HG03432 (cell line): ENCODE measurements at regions not wholly inside any gene's neighbourhood (a gene's known extent, or its start where the extent isn't known, plus 50 kb on each side); places are given as distances from the start of the nearest gene placed in this dataset.
A peak's percentile ranks its signal among the peaks of the same experiment; 100 is the strongest.
"Not testable (repeated sequence)": the region's sequence is repeated elsewhere in the genome, so short reads cannot be mapped to it uniquely, and the experiment has no call there.

Experiments
- ATAC-seq: cut with Tn5 transposase; IDR thresholded peaks from one replicate; pipeline ENCODE4 v1.9.1; 2021; ENCODE audit warnings: mild to moderate bottlenecking, moderate library complexity; ENCODE audit not compliant: unreplicated experiment

DNA sequence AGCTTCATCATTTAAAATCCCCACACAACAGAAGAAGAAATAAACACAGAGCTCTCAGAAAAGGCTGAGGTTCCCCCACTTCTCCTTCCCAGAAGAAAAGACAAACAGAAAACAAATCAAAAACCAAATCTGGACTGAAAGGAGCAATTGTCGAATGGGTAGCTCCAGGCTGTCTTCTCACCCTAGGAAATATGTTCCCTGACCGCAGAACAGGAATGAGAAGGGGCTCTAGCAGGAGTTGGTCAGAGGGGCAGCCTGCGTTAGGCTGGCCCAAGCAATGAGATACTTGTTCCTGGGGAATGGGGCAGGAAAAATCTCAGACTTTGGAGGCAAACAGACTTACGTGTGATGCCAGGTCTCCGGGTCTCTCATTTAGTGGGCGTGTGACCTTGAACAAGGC is 562.6 kb upstream of the CADM1 start:
- ATAC-seq = no peak

DNA sequence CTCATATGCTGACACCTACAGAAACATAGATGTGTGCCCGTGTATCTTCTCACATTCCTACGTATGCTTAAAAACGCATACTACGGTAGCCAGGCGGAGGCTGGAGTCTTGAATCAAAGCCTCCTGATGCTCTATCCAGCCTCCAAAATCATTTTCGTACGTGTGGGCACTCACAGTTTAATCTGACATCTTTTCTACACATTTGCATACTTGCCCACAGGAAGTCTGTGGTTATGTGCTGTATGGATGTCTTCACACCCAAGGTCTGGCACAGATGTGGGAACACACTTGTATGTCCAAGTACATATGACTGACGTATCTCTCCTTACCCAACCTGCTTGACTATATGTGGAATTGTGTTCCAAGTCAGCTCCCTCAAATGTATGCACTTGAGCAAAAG is 561.8 kb upstream of the CADM1 start:
- ATAC-seq = peak; percentile 65

DNA sequence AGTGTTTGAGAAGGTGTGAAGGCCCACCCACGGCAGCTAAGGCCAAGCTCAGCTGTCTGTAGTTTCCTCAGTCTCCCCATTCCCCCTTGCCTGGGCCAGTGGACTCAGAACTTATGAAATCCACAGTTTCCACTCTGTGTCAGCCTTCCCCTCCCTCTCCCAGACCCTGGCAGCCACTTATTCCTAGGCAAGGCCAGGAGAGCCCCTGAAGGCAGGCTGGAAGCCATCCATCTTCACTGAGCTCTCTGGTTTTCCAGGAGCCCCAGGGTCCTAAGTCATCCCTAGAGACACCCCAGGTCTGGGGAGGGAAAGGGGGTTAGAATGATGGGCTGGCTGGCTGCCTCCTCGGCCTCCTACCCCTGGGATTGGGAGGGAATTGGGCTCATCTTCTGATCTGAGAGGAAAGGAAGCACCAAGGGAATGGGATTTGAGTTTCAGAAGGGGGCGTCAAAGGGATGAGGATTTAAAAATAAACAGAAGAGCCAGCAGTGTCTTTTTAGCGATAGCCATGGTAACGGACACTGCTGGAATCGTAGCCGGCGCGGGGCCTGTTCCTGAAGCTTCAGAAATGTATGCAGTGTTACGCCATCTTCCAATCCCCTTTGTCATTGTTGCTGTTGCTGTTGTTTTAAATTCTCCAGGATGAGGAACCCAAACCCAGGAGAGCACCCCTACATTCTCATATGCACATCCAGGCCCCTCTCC is 561.1 kb upstream of the CADM1 start:
- ATAC-seq = no peak

DNA sequence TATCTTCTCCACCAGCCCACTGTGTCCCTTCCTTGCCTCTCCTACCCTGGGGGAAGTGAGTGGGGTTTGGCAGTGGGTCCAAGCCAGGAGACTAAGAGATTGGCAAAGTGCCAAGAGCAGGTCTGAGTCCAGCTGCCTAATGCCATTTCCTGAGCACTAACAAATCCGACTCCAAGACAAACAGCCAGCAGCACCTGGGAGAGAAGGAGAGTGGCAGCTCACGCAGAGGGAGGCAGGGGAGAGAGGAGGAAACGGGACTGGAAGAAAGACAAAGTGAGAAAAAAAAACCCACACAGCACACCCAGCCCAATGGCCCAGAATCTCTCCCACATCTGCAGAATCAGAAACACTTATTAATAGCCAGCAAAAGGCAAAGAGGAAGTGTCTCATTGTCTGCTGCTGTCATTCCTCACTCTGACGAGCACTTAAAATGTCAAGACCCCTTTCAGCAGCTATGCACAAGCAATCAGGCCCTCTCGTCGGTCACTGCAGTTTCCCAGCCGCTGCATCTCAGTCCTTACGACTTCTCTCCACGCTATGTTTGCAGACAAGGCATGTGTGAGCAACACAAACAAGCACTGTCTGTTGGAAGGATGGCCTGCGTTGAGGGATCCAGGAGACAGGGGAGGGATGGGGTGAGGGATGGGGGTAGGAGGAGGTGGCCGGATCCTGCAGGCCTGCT is 558.4 kb upstream of the CADM1 start:
- peak; percentile 53 for ATAC-seq

DNA sequence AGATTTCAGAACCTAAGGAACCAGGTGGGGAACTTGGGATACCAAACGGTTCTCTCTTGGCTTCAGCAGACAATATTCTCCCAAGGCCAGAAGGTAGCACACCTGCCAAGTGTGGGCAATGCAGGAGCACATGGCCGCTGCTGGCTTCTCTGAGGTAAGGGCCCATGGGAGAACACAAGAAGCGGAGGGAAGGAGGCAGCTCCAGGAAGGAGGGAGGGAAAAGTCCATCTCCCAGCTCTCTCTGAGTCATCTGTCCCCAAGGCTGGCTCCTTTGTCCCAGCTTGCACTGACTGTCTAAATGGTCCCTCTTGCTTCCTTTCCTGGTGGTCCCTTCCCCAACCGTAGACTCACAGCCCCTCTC is 557.9 kb upstream of the CADM1 start:
- no peak for ATAC-seq

DNA sequence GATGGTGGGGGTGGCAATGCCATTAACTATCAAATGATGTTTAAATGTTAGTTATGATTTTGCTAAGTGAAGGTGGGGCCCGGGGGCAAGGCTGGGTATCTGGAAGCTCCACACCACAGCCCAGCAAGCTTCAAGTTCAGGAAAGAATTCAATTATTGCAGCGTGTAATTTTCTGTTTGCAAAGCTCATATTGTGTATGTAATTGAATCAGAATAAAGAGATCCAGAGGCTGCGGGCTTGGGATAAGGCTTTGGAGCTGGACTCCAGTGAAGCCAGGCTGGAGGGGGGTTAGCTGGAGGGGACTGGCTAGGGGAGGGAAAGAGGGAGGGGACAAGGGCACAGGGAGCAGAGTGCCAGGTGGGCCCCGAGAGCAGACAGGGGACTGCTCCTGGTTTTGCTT is 557.1 kb upstream of the CADM1 start:
- no peak for ATAC-seq

DNA sequence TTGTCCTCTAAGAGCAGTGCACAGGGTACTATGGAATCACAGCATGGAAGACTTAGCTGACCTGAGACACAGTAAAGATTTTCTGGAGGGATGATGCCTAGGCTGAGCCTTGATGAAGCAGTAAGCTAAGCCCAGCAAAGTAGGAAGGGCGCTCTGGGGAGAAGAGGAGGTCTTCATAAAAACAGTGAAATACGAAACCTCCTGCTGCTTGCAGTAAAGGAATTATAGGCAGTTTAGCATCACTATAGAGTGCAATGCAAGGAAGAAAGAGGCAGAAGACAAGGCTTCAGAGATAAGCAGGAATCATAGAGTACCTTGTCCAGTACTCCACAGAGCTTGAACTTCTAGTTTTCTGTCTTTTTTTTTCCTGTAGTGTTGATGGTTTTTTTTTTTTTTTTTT is 555.7 kb upstream of the CADM1 start:
- ATAC-seq = no peak

DNA sequence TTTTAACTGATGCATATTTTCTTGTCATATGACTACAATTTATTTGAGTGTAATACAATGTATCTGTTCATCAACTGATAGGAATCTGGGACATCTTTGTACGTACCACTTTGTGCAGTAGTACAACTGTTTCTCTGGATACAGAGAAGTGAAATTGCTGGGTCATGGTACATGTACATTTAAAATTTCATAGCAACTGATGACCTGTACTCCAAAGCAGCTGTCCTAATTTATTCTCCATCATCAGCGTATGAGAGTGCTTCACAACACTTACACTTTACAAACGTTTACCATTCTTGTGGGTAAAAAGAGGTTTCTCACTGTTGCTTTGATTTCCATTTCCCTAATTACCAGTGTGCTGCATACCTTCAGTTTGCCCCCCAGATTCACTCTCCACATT is 552.8 kb upstream of the CADM1 start:
- no peak for ATAC-seq

DNA sequence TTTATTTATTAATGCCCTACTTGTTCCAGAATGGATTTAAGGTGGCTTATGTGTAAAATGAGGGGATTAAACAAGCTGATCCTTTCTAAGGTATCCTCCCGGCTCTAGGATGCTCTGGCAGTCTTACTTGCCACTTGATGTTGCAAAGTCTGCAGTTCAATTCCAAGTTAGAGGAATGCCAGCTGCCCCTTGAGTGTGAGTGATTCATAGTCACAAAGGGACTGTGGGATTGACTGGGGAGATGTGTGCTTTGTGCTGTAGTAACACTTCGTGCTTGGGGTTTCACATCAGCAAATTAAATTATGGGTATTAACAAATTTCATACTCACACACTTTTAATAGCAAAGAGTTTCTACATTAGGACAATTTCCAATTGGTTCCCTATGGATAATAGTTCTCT is 550.8 kb upstream of the CADM1 start:
- no peak for ATAC-seq

DNA sequence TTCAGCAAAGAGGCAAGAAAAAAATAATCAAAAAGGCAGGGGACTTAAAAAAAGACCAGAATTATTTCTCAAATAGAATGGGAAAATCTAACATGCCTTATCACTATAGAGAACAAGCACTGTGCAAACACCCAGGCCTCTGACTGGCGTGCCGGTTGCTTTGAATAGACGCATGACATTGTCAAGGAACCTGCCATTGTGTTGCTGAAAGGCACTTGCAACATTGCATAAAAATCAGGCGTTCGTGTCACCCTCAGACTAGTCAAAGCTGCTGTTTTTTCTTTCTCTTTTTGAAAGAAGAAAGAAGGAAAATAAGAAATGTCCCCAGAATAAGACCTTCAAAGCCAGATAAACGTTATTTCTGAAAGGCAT is 549.3 kb upstream of the CADM1 start:
- ATAC-seq = no peak

DNA sequence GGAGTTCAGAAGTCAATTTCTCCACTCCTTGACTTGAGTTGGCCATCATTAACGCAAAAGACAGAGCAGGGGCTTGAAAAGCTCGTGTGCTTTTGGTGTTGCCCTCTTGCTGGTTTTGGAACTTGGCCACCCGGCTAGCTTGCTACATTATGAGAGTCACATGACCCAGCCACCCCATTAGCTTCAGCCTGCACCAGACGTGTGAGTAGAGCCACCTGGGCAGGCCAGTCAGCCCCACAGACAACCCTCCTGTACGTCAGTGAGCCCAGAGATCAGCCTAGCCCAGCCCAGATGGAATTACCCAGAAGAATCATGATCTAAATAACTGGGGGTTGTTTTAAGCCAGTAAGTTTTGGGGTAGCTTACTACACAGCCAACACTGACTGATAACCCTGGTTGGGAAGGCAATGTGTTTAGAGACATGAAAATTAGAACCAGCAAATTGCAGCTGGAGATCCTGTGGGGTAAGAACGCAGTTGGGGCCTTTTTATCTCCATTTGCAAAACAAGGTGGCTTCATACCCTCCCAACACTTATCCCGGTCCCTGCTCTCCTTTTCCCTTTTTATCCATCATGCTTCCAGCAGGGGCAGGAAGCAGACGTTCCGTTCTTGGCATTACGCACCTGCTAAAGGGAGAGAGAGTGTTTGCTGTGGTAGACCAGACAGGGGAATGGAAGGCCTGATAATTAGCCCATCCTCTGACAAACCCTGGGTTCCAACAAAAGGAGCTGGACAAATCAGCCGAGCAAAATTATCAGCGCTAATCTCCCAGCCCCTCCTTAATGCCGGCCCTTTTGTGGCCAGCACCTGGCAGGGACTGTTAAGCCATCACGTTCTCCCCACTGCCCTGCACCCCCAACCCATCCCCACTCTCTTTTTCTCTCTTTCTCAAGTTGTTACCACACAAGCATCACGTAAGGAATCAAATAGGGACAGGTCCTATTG is 548.7 kb upstream of the CADM1 start:
- no peak for ATAC-seq

DNA sequence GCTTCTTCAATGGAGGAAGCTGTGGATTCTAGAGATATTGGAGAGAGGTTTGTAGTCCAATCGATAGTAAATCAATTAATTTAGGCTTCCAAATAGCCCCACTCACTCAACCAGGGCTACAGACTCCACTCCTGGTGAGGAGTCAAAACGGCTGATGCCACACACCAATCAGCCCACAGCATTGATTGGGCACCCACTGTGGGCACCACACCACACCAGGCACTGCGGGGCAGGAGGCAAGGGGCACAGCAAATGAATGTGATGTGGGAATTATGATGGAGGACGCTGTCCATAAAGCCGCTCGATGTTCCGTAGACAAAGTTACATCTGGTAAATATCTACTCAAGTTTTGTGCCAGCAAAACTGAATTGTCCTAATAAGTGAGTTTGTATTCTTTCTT is 547.3 kb upstream of the CADM1 start:
- no peak for ATAC-seq

DNA sequence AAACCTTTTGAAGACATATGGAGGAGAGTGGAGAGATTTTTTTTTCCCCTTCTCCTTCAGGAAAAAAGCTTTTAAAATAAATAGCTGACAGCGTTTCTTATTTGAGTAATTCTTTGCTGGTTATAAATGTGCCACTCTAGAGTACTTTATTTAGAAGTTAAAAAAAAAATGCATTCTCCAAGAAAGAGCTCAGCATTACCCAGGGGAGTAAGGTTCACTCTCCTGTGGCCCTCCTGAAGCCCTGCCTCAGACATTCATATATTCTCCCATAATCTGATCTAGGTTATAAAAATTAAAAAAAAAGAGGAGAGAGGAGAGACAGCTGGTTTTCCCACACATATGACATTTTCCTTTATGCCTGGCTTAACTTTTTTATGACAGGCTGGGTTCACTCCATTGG is 545.2 kb upstream of the CADM1 start:
- no peak for ATAC-seq

DNA sequence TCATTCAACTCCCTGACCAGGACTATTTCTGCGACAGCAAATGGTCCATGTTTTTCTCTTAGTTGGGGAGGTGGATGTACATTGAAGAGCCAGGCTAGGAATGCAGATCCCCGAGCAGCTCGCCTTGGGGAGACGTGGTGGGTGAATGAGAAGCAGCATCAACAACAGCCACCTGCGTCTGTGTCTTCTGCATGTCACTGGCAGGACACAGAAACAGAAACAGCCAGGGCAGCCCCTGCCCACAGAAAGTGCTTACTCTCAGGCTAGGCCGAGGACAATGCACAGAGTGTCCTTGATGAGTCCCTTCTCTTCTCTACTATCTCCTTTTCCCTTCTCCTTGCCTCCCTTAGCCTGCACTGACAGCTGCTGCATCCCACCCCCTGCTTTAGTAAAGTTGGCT is 541.9 kb upstream of the CADM1 start:
- no peak for ATAC-seq

DNA sequence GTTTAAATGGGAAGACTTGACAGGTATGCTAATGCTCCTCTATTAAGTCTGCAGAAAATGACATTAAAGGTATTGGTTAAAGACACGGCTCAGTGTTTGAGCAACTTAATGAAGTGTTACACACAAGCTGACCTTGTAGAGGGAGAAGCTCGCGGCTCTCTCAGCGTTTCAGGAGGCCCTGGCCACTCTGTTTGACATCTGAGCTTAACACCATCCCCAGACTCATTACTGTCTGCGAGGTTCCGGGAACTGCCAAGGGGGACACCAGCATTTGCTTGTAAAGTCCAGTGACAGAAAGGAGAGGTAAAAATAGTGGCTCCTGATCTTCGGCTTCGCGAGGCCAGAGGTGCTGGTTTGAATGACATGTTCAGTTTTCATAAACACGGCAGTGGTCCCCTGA is 540.7 kb upstream of the CADM1 start:
- ATAC-seq = no peak

DNA sequence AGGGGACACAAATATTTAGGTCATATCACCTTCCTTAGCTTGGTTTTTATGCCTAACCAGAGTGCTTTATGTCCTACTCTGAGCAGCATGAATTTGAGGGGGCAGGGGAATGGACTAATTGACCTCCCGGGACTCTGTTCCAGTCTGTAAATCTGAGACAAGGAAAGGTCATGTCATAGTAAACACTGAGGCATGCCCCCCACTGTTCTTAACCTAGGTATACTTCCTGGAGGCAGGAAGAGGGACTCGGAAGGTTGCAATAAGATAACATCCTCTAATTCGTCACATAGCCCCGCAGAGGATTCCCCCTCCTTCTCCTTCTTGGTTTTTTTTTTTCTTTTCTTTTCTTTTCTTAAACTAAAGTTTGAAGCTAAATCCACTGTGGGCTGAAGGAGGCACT is 540.3 kb upstream of the CADM1 start:
- ATAC-seq = no peak

DNA sequence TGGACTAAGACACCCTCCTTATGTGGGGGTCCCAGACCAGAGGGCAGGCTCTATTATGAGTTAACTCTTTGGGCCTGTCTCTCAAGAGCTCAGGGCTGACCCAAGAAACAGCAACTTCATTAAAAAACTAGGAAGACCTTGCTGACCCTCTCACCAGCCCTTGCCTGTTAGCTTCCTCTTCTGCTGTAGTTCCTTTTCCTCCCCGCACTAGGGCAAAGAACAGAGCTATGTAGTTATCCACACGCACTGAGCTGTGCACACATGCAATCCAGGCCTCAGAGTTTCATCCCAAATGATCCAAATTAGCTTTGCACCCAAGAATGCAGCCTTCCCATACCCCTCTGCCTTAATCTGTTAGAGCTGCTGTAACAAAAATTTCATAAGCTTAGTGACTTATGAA is 539.6 kb upstream of the CADM1 start:
- no peak for ATAC-seq

DNA sequence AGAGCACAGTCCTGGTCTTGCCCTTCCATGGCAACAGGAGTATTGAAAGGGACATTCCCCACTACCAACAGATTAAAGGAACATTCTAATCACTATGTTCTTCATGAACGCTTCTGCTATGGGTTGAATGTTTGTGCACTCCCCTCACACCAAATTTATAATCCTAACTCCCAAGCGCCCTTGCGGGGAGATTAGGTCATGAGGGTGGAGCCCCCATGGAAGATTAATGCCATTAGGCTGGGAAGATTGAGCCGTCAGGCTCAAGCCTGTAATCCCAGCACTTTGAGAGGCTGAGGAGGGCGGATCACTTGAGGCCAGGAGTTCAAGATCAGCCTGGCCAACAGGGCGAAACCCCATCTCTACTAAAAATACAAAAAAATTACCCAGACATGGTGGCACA is 538.8 kb upstream of the CADM1 start:
- not testable (repeated sequence) for ATAC-seq

DNA sequence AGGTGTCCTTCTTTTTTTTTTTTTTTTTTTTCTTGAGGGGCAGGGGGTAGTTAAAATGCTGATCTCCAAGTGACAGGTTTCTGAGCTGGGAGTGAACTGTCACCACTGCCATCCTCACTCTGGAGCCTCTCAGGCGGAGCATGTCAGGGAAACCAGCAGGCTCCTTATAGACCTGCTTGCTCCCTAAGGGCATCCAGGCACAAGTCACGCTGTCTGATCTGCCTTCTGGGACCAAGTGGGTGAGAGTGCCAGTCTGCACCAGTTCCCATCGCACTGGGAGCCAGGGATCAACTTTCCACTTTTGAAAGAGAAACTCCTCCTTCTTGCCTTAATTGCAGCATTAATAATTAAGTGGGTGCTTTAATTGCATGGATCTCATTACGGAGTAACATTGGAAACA is 537.9 kb upstream of the CADM1 start:
- no peak for ATAC-seq

DNA sequence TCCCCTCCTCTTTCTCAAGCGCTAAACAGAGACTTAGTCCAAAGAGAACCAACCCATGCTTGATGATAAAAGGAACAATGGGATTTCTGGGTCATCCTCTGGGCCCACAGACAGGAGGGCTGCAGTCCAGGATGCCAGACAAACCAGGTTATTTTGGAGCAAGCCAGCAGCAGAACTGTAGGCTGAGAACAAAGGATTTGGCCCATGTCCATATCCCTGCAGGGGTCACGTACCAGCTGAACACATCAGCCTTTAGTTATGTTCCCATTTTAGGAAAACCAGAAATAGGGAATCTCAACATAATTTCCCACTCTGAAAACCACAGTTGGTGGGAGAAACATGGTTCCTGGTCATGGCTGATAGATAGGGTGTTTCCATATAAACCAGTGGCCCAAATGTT is 533.6 kb upstream of the CADM1 start:
- no peak for ATAC-seq

DNA sequence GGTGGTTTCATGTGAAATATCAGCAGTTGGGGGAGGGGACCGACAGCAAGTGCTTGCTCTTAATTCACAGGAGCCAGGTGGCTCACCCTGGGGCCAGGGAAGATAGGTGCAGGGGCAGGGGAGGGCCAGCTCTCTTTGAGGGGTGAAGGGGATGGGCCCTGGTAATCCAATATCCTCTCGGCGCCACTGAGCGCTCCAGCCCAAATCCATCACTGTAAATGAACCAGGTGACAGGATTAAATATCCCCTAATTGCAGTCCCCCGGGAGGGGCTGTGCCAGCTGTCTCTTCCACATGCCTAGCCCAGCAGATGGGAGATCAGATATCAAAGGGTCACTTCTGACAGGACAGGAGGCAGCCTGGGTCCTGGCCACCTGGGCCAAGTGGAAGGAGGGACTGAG is 531.8 kb upstream of the CADM1 start:
- ATAC-seq = no peak
